ENCODE measurements at regions not wholly inside any gene's neighbourhood (a gene's known extent, or its start where the extent isn't known, plus 50 kb on each side); places are given as distances from the start of the nearest gene placed in this dataset.

DNA sequence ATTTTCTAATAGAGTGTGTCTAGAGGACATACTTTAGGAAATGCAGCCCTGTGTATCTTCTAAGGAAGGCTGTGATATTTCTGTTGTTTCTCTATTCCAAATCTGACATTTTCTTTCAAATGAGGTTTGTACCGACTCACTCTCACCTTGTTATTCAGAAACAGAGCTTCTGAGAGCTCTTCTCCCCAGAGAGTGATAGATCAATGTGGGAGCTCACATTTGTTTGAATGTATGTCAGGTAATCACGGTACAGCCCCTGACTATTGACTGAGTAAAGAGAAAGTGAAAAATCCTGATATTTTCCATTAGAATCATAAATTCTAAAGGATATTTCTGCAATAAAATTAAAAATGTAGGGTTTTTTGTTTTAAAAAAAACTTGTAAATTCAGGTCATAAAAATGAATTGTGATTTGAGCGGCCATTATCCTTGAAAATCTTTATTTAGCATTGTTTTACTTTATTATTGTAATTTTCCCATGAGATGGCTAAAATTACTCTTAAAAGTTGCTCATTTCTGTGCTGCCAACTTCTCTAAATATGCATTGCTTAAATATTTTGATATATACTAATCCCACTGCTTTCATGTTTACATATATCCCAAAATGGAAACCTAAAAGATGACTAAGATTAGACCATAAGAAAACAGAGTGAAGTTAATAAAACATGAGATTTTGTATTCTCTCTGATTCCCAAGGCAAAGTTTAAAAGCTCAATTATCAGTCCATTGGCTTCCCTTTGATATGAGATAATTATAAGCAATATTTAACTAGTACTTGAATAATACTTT is 1226.8 kb upstream of the CITED2 start:
- TF ChIP-seq EZH2phosphoT487 (IDR thresholded peaks at IDR 0.05; ENCODE audit: insufficient read depth, low read depth) (no peak), EZH2 (IDR thresholded peaks at IDR 0.05; ENCODE audit: insufficient read depth, poor library complexity, severe bottlenecking) (no peak)

Measured in GM23248 (cell line).